Nucleus accumbens (tissue), 56 donors: ENCODE measurements at regions not wholly inside any gene's neighbourhood (a gene's known extent, or its start where the extent isn't known, plus 50 kb on each side); places are given as distances from the start of the nearest gene placed in this dataset.

ENCODE experiments used
- DNase-seq, 56 donors: peaks; one replicate each; lab custom pipeline; 2025; lab: John Stamatoyannopoulos, UW

GRCh38 chr12:60027266-60027665 lies 431.4 kb downstream of the SLC16A7 start:
- no peak for DNase-seq

GRCh38 chr12:60034147-60034546 lies 438.3 kb downstream of the SLC16A7 start:
- DNase-seq, result no peak

GRCh38 chr12:60035835-60036234 lies 440.0 kb downstream of the SLC16A7 start:
- DNase-seq, result no peak

- no peak for DNase-seq
These were observed 447.0 kb downstream of the SLC16A7 start for GRCh38 chr12:60042835-60043234.

- no peak for DNase-seq
These were observed 447.4 kb downstream of the SLC16A7 start for GRCh38 chr12:60043236-60043635.

GRCh38 chr12:60052483-60052882 lies 456.7 kb downstream of the SLC16A7 start:
- no peak for DNase-seq

- no peak for DNase-seq
These were observed 463.4 kb downstream of the SLC16A7 start for GRCh38 chr12:60059180-60059579.

GRCh38 chr12:60066655-60067054 lies 470.8 kb downstream of the SLC16A7 start:
- no peak for DNase-seq

GRCh38 chr12:60070552-60070951 lies 474.7 kb downstream of the SLC16A7 start:
- no peak for DNase-seq

- DNase-seq, result no peak
These were observed 475.9 kb downstream of the SLC16A7 start for GRCh38 chr12:60071759-60072191.

GRCh38 chr12:60072911-60073310 lies 477.1 kb downstream of the SLC16A7 start:
- no peak for DNase-seq

GRCh38 chr12:60075091-60075490 lies 479.3 kb downstream of the SLC16A7 start:
- no peak for DNase-seq

- no peak for DNase-seq
These were observed 482.2 kb downstream of the SLC16A7 start for GRCh38 chr12:60078026-60078425.

- DNase-seq, result no peak
These were observed 497.6 kb downstream of the SLC16A7 start for GRCh38 chr12:60093428-60093827.

- no peak for DNase-seq
These were observed 498.6 kb downstream of the SLC16A7 start for GRCh38 chr12:60094436-60094835.

- DNase-seq, result no peak
These were observed 500.9 kb downstream of the SLC16A7 start for GRCh38 chr12:60096727-60097126.

- DNase-seq, result no peak
These were observed 504.3 kb downstream of the SLC16A7 start for GRCh38 chr12:60100160-60100559.

GRCh38 chr12:60100852-60101251 lies 505.0 kb downstream of the SLC16A7 start:
- no peak for DNase-seq

GRCh38 chr12:60101715-60102114 lies 505.9 kb downstream of the SLC16A7 start:
- no peak for DNase-seq

GRCh38 chr12:60106214-60106613 lies 510.4 kb downstream of the SLC16A7 start:
- no peak for DNase-seq

- DNase-seq, result no peak
These were observed 512.2 kb downstream of the SLC16A7 start for GRCh38 chr12:60107992-60108391.

GRCh38 chr12:60112063-60112462 lies 516.2 kb downstream of the SLC16A7 start:
- DNase-seq, result no peak

GRCh38 chr12:60112763-60113162 lies 516.9 kb downstream of the SLC16A7 start:
- no peak for DNase-seq
